K562 (cell line): ENCODE measurements at regions not wholly inside any gene's neighbourhood (a gene's known extent, or its start where the extent isn't known, plus 50 kb on each side); places are given as distances from the start of the nearest gene placed in this dataset.

ENCODE experiments used
- FOXJ2 ChIP-seq: fragments of 200-800 bp; sonication (Bioruptor generic); IDR thresholded peaks from 2 replicates; pipeline ENCODE4 v1.6.1; 2016; ENCODE audit warnings: missing genetic modification characterization, missing compliant biosample characterization
- HDGF ChIP-seq: fragments of 450-650 bp; IDR thresholded peaks from 2 replicates; pipeline ENCODE4 v1.6.1; 2016
- IFI16 ChIP-seq: fragments of 250-450 bp; sonication (Bioruptor Pico); IDR thresholded peaks from 2 replicates; pipeline ENCODE4 v2.1.2; 2022; ENCODE audit warnings: mild to moderate bottlenecking, inconsistent platforms
- ILF3 ChIP-seq: fragments of 450-650 bp; IDR thresholded peaks from 2 replicates; pipeline ENCODE4 v1.6.1; 2018; ENCODE audit warnings: antibody characterized with exemption, mild to moderate bottlenecking, moderate library complexity, borderline replicate concordance
- MAFF ChIP-seq: IDR thresholded peaks from 2 replicates; pipeline ENCODE4 v1.6.1; 2012; ENCODE audit warnings: low read length, improper control_type of control experiment
- NCOA6 ChIP-seq: fragments of 450-650 bp; IDR thresholded peaks from 2 replicates; pipeline ENCODE4 v1.6.1; 2017; ENCODE audit warnings: mild to moderate bottlenecking
- NFXL1 ChIP-seq: fragments of 450-650 bp; formaldehyde crosslinking; IDR thresholded peaks from 2 replicates; pipeline ENCODE4 v1.4.0; 2021; ENCODE audit warnings: mild to moderate bottlenecking
- NUFIP1 ChIP-seq: fragments of 450-650 bp; IDR thresholded peaks from 2 replicates; pipeline ENCODE4 v1.6.1; 2018; ENCODE audit not compliant: partially characterized antibody
- PCBP1 ChIP-seq: fragments of 200-400 bp; formaldehyde crosslinking; IDR thresholded peaks from 2 replicates; pipeline ENCODE4 v1.6.1; 2018; ENCODE audit warnings: mild to moderate bottlenecking, low read depth, low read length; ENCODE audit not compliant: poor library complexity, severe bottlenecking
- RNF2 ChIP-seq: sonication (generic); IDR thresholded peaks from 2 replicates; pipeline ENCODE4 v1.6.1; 2016
- SMAD2 ChIP-seq: fragments of 150-350 bp; IDR thresholded peaks from 2 replicates; pipeline ENCODE4 v1.6.1; 2014; ENCODE audit warnings: low read depth, mild to moderate bottlenecking, low read length
- SMAD3 ChIP-seq: fragments of 450-650 bp; formaldehyde crosslinking; conservative IDR thresholded peaks from 2 replicates; pipeline ENCODE4 v1.4.0; 2020; ENCODE audit warnings: mild to moderate bottlenecking
- SREBF2 ChIP-seq: sonication (generic); formaldehyde crosslinking; IDR thresholded peaks from 2 replicates; pipeline ENCODE4 v1.4.0; 2020; ENCODE audit warnings: mild to moderate bottlenecking, missing genetic modification reagents
- SRSF9 ChIP-seq: fragments of 200-400 bp; formaldehyde crosslinking; IDR thresholded peaks from 2 replicates; pipeline ENCODE4 v1.6.1; 2017; ENCODE audit warnings: low read depth, low read length, borderline replicate concordance
- TAF1 ChIP-seq: IDR thresholded peaks from 2 replicates; pipeline ENCODE4 v1.6.1; 2011; ENCODE audit warnings: mild to moderate bottlenecking, low read length, moderate library complexity; ENCODE audit not compliant: insufficient read depth, control insufficient read depth, severe bottlenecking; ENCODE audit errors: extremely low read depth
- TCF7 ChIP-seq: sonication (generic); IDR thresholded peaks from 2 replicates; pipeline ENCODE4 v1.6.1; 2016; ENCODE audit warnings: antibody characterized with exemption, borderline replicate concordance
- YY1 ChIP-seq, 3 experiments: IDR thresholded peaks; 2 replicates each; pipeline ENCODE4 v1.6.1; 2011; ENCODE audit warnings: low read length in 2 of 3, mild to moderate bottlenecking in 2 of 3, moderate library complexity in 2 of 3, borderline replicate concordance in 1 of 3, control low read depth in 1 of 3, low read depth in 1 of 3; ENCODE audit not compliant: insufficient read depth in 3 of 3, insufficient replicate concordance in 2 of 3, control insufficient read depth in 1 of 3, insufficient read length in 1 of 3; ENCODE audit errors: extremely low read depth in 1 of 3
- ZNF143 ChIP-seq: sonication (generic); formaldehyde crosslinking; IDR thresholded peaks from 2 replicates; pipeline ENCODE4 v1.9.0; 2022; ENCODE audit warnings: mild to moderate bottlenecking, missing genetic modification reagents
- ZNF224 ChIP-seq: sonication (generic); formaldehyde crosslinking; IDR thresholded peaks from 2 replicates; pipeline ENCODE4 v1.8.0; 2022; ENCODE audit warnings: mild to moderate bottlenecking, missing genetic modification reagents
- ZNF239 ChIP-seq: fragments of 250-450 bp; sonication (Bioruptor Pico); IDR thresholded peaks from 2 replicates; pipeline ENCODE4 v1.4.0; 2020; ENCODE audit warnings: mild to moderate bottlenecking
- ZNF551 ChIP-seq: fragments of 250-450 bp; sonication (Bioruptor Pico); IDR thresholded peaks from 2 replicates; pipeline ENCODE4 v1.5.0; 2021; ENCODE audit warnings: mild to moderate bottlenecking, moderate library complexity
- ZNF75A ChIP-seq: fragments of 450-650 bp; formaldehyde crosslinking; IDR thresholded peaks from 2 replicates; pipeline ENCODE4 v1.4.0; 2020; ENCODE audit warnings: mild to moderate bottlenecking
- ZSCAN32 ChIP-seq: fragments of 450-650 bp; formaldehyde crosslinking; IDR thresholded peaks from 2 replicates; pipeline ENCODE4 v1.4.0; 2020; ENCODE audit warnings: mild to moderate bottlenecking, moderate library complexity
- ZZZ3 ChIP-seq: fragments of 450-650 bp; IDR thresholded peaks from 2 replicates; pipeline ENCODE4 v1.6.1; 2016; ENCODE audit warnings: antibody characterized with exemption, mild to moderate bottlenecking, moderate library complexity
- TF ChIP-seq, protein P1 (sequence below): fragments of 250-450 bp; sonication (Bioruptor Pico); IDR thresholded peaks from 2 replicates; pipeline ENCODE4 v1.8.0; 2022; ENCODE audit warnings: moderate library complexity, mild to moderate bottlenecking, inconsistent platforms
- TF ChIP-seq, protein P2 (sequence below): sonication (generic); formaldehyde crosslinking; IDR thresholded peaks from 2 replicates; pipeline ENCODE4 v1.8.0; 2022; ENCODE audit warnings: mild to moderate bottlenecking, missing genetic modification reagents

DNA sequence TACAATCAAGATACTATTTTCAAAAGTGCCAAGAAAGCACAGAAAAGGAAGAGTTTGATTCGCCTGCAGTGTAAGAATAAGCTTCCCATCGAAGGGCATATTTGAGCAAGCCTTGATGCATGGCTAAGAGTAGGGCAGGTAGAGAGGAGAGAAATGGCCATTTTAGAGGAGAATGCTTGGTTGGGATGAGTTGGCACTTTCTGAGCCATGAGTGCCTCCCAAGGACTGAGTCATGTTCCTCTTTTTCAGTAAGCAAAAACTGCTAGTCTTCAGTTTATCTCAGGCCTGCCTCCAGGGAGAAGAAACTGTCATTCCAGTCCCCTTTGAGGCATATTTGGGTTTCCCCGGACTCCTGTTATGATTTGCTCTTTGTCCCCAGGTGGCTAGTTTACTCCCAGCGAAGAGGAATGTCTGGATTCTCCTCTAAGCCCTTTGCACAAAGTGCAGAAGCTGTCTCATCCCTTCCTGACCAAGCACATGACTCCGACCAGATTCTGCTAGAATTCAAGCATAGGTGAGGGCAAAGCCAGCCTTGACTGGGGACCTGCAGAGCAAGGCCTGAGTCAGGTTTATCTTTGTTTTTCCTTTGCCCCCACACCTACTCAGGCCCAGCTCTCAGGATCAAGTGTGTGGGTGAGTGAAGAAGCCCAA lies 115.2 kb downstream of the TTC32 start (continued):
- TF ChIP-seq, protein P1, sequence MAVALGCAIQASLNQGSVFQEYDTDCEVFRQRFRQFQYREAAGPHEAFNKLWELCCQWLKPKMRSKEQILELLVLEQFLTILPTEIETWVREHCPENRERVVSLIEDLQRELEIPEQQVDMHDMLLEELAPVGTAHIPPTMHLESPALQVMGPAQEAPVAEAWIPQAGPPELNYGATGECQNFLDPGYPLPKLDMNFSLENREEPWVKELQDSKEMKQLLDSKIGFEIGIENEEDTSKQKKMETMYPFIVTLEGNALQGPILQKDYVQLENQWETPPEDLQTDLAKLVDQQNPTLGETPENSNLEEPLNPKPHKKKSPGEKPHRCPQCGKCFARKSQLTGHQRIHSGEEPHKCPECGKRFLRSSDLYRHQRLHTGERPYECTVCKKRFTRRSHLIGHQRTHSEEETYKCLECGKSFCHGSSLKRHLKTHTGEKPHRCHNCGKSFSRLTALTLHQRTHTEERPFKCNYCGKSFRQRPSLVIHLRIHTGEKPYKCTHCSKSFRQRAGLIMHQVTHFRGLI (CRISPR knock-in tag), result no peak
- no peak for TF ChIP-seq FOXJ2 (tag)
- no peak for TF ChIP-seq SMAD2
- TF ChIP-seq SRSF9, result no peak
- no peak for TF ChIP-seq ZZZ3
- no peak for TF ChIP-seq TAF1
- no peak for TF ChIP-seq PCBP1
- TF ChIP-seq, protein P2, sequence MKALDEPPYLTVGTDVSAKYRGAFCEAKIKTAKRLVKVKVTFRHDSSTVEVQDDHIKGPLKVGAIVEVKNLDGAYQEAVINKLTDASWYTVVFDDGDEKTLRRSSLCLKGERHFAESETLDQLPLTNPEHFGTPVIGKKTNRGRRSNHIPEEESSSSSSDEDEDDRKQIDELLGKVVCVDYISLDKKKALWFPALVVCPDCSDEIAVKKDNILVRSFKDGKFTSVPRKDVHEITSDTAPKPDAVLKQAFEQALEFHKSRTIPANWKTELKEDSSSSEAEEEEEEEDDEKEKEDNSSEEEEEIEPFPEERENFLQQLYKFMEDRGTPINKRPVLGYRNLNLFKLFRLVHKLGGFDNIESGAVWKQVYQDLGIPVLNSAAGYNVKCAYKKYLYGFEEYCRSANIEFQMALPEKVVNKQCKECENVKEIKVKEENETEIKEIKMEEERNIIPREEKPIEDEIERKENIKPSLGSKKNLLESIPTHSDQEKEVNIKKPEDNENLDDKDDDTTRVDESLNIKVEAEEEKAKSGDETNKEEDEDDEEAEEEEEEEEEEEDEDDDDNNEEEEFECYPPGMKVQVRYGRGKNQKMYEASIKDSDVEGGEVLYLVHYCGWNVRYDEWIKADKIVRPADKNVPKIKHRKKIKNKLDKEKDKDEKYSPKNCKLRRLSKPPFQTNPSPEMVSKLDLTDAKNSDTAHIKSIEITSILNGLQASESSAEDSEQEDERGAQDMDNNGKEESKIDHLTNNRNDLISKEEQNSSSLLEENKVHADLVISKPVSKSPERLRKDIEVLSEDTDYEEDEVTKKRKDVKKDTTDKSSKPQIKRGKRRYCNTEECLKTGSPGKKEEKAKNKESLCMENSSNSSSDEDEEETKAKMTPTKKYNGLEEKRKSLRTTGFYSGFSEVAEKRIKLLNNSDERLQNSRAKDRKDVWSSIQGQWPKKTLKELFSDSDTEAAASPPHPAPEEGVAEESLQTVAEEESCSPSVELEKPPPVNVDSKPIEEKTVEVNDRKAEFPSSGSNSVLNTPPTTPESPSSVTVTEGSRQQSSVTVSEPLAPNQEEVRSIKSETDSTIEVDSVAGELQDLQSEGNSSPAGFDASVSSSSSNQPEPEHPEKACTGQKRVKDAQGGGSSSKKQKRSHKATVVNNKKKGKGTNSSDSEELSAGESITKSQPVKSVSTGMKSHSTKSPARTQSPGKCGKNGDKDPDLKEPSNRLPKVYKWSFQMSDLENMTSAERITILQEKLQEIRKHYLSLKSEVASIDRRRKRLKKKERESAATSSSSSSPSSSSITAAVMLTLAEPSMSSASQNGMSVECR (CRISPR knock-in tag), result no peak
- TF ChIP-seq MAFF, result peak; percentile 96
- no peak for TF ChIP-seq SREBF2 (CRISPR knock-in tag)
- TF ChIP-seq TCF7, result no peak
- TF ChIP-seq IFI16, result no peak
- no peak for TF ChIP-seq RNF2
- TF ChIP-seq ZNF75A (CRISPR knock-in tag), result no peak
- no peak for TF ChIP-seq ZNF143 (CRISPR knock-in tag)
- TF ChIP-seq ZNF239 (CRISPR knock-in tag), result no peak
- no peak for TF ChIP-seq ZNF224 (CRISPR knock-in tag)
- TF ChIP-seq ZNF551 (CRISPR knock-in tag), result no peak
- no peak for TF ChIP-seq NUFIP1
- peak in 1 of 3 experiments; percentile 81 for TF ChIP-seq YY1 (IDR thresholded peaks at IDR 0.05; ENCODE audit: borderline replicate concordance in 1 of 3, control insufficient read depth in 1 of 3, extremely low read depth in 1 of 3, insufficient read depth in 3 of 3, insufficient read length in 1 of 3, insufficient replicate concordance in 2 of 3, low read depth in 1 of 3, low read length in 2 of 3)
- TF ChIP-seq ZSCAN32 (CRISPR knock-in tag), result peak; percentile 33; the same call in 1 of the 2 replicates
- no peak for TF ChIP-seq HDGF
- no peak for TF ChIP-seq ILF3
- no peak for TF ChIP-seq NFXL1 (CRISPR knock-in tag)
- 0 out of 2 replicates have a peak, but pooled peaks have one; percentile 13 for TF ChIP-seq SMAD3 (CRISPR knock-in tag)
- no peak for TF ChIP-seq NCOA6
